ENCODE measurements at regions not wholly inside any gene's neighbourhood (a gene's known extent, or its start where the extent isn't known, plus 50 kb on each side); places are given as distances from the start of the nearest gene placed in this dataset.
"Not testable (repeated sequence)": the region's sequence is repeated elsewhere in the genome, so short reads cannot be mapped to it uniquely, and the experiment has no call there.

DNA sequence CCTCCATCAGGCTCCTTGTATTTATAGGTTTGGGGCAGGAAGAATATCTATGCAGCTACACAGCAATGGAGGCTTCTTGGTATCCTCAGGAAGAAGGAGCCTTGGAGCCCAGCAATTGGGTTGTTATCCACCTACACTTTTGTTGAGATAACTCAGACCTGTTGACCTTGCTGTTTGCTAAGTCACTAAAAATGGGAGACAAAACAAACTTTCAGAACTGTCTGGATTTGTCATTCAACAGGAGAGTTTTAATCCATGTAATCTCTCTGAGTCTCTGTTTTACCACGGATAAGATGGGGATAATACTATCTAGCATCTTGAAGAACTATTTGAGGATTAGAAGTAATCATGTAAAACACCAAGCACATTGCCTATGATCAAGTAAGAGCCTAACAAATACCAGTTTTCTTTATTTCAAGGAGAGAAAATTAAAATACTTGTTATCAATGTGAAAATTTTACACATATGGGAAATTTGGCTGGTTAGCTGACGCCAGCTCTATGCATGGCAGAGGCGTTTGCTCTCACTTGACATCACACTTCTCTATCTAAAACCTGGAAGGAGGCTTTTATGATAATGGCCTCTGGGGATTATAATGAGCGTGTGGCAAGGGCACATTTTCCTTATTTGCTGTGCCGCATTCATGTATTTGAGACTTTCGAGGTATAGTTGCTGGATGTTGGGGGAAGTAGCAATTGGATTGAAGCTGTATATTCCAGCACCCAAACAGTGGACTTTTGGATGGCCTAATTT is 215.6 kb downstream of the PDCD6IP start:
- no peak for FAIRE-seq

DNA sequence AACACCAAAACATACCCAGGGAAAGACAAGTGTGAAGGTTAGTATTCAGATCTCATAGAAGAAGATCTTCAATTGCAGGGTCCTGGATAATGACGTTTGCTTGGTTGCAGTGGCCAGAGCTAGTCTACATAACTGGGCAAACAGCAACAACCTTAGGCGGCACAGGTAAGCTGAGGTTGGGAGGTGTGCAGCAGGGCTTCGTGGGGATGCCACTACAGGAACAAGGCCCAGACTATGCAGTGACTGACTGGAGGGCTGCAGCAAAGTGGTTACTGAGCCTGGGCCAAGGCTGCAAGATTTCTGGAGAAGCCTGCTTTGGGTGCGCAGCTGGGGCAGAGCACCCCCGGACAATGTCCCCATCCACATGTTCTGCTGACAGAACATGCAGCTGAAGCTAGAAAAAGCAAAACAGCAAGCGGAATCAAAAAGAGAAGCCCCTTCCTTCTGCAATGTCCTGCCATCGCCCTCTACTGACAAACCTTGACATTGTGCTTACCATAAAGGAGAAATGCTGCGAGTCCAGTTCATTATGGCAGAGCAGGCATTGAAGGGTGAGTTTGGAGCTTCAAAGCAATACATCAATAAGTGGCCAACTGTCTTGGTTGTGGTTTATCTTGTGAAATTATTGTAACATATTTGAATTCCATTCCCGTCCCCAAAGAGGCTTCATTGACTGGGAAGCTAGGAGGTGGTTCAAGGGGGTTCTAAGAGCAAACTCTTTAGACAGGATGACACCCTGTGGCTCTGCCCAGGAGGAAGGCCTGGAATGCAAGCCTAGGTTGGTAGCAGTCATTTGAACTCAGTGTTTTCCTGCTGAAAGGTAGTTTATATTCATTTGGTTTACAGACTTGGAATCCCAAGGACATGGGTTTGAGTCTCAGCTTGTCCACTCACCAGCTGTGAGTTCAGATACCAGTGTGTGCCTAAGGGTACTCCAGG is 217.0 kb downstream of the PDCD6IP start:
- no peak for FAIRE-seq

DNA sequence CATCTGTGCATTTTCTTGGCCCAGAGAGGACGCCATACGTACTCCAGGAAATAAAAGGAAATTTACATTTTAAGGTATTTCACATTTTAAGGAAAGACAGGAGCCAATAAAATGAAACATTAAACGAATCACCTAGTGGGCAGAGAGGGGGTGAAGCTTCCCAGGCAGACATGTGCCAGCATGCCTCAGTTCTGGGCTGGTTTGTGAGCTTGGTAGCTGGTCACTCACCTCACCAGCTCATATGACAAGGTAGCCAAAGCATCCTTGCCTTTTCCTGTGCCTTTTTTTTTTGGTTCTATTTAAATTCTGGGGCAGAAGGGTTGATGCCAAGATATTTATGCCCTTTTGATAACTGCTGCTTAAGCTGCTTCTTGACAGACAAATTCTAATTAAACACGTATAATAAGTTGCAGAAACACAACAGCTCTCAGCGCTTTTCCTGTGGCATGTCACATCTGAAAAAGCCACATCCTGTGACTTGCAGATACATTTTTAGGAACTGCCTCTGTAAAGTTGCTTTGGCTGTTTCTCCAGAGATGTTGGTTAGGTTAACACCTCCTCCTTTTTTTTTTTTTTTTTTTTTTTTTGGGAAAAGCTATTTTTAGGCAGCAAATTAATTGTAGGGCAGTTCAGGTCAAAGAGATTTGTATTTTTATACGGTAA is 218.6 kb downstream of the PDCD6IP start:
- FAIRE-seq, result no peak

DNA sequence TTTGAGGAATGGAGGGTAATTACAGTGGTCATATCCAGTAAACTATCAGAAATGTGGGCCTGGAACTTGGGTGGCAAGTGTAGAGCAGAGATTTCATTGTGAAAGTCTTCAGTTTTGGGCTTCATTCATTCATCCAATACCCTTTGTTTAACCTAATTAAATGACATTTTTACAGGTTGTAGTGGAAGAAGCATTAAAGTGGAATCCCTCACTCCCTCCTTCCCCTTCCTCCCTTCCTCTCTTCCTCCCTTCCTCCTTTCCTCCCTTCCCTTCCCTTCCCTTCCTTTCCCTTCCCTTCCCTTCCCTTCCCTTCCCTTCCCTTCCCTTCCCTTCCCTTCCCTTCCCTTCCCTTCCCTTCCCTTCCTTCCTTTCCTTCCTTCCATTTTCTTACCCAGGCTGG is 219.3 kb downstream of the PDCD6IP start:
- no peak for FAIRE-seq

DNA sequence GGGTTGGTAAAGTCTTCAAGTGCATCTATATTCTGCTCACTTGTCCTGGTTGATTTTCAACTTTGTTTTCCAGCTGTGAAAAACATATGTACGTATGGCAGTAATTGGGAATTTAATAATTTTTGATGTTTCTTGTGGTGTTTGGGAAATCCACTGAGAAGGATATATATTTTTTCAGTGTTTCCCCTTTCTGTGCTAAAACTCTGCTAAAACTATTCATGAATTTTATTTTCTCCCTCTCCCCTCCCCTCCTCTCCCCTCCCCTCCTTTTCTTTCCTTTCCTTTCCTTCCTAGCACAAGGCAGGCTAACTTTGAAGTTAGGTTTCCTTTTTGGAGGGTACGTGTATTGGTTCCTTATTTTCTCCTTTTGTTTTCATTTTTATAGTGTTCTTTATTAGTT is 220.7 kb downstream of the PDCD6IP start:
- no peak for FAIRE-seq

DNA sequence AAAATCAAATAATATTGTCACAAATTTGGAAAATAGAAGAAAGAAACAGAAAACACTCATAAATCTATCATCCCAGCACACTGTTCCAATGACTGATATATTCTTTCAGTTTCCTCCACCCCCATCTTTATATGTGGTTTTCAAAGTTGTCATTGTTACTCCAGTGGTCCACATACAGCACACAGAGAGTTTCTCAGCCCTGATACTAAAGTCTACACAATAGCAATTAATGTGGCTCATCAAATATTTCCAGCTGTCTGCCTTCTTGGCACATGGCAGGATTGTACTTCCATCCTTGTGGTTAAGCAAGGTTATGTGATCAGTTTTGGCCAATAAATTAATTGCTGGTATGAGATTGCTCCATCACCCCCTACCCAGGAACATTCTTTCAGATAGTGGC is 221.7 kb downstream of the PDCD6IP start:
- no peak for FAIRE-seq

DNA sequence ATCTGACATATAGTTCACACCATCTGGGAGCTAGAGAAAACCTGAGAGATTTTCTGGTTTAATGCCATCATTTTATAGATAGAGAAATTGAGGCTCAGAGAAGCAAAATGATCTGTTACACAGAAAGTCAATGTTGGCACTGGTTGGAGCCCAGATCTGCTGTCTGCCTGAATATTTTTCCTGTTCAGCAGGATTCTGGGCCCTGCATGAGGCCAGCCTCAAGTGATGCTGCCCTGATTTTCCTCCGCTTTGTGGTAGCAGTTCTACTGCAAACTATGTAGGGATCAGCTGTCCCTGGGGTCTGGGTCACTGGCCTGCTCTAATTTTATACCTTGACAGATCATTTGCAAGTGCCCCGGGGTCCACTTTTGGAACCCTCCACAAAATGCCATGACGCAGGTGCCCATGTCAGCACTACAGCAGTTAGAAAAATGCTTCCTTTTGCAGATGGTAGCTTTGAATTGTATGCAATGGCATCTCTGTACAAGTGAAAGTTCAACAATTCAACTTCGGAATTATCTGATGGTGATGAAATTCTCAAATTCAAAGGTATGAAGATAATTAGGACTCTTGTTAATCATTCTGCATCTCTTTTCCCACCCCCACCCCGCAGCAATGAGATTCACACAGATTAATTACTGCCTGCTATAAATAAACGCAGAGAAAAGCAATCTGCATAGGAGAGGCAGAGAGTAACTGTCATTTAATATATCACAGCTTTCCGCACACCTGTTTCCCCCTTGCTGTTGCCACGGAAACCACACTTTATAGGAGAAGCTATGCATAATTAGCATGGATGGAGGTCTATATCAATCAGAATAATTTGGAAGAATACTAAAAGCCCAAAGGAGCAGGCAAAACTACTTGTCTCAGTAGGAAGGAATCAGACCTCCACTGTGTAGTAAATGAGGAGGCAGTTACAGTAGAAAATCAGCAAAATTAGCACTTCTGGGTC is 222.6 kb downstream of the PDCD6IP start:
- no peak for FAIRE-seq

DNA sequence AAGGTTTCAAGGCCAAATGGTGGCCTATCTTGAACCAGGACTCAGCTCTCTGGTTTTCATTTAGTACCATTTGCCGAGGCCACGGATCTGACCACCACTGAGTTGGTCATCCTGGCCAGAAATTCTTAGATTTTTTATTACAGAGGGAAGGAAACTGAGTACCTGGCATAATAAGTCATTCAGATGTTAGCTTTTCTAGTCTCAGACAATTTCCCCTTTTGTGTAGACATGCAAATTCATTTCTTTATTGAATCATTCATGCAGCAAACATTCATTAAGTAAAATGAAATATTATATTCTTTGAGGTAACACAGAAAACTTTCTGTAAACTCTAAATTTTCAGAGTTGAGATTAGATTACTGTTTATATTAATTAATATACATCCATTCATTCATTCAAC is 223.7 kb downstream of the PDCD6IP start:
- no peak for FAIRE-seq

DNA sequence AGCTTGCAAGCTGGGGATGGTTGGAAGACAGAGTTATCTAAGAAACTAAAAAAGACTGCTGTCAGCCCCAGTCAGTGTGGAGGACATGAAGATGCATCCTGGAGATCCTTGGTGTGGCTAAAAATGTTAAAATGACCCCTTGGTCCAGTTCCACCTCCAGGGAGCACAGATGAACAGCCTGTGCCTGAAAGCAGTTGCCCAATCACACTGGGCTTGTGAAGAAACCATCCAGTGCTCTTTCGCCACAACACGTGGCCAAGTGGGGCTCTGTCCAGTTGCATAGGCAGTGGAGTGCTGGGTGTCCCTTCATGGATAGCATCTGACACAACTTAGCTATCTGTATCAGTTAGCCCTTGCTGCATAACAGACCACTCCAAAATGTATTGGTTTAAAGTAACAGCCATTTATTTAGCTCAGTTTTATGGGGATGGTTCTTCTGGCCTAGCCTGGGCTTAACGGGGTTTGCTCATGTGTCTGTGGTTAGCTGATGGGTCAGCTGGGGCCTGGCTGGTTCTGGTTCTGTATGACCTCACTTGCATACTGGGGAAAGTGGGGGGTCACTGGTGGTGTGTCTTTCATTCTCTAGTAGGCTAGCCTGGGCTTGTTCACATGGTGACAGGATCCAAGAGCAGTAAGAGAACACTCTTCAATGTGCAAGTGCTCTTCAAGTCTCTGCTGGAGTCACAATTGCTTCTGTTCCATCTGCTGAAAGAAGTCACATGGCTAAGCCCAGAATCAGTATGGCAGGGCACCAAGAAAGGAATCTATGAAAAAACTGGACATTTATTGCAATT is 226.2 kb downstream of the PDCD6IP start:
- FAIRE-seq, result no peak

DNA sequence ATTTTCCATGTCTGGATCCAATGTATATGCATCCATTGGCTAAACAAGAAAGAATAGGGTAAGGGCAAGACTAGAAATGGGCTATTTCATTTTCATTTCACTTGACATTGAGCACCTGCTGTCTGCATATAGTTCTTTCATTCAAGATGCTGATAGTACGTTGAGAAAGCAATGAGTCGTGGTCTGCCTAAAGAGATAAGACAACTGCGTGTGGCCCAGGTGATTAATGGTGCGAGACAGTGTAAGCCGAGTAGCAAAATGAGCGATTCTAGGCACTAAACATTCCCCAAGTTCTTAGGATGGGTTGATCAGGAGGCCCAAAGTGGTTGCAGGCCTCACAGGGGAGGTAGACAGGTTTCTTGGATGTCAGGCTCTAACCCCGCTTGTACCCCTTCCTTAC is 235.4 kb downstream of the PDCD6IP start:
- no peak for FAIRE-seq

DNA sequence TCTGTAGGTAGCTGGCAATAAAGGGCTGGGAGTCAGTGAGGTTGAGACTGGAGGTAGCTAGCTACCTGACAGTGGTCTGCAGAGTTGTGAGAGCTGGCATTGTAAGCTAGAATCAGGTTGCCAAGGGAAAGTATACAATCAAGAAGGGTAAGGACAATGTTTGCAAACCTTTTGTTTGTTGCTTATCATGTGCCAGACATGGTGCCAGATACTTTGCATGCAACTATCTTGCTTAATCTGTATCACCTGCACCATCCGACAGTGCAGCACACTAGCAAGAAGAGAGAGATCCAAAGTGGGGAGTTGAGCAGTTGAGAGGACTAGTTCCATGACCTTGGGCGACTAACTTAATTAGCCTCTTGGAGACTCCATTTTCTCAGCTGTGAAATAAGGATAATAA is 236.4 kb downstream of the PDCD6IP start:
- no peak for FAIRE-seq

DNA sequence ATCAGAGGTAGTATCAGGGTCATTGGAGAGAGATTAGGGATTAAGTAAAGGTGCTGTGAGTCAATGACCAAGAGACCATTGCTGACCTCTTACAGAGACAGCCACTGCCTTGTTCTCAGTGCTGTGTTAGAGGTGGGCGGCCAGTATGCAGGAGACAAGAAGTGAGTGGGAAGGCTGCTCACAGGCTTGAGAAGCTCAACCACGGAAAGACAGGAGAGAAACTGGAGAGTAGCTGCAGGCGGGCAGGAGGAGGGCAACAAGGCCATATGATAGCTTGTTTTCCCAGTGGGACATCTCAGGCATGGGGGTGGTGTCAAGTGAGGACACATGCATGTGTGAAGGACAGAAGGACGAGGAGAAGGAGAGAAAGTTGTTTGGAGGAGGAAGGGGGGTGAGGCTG is 237.3 kb downstream of the PDCD6IP start:
- no peak for FAIRE-seq

DNA sequence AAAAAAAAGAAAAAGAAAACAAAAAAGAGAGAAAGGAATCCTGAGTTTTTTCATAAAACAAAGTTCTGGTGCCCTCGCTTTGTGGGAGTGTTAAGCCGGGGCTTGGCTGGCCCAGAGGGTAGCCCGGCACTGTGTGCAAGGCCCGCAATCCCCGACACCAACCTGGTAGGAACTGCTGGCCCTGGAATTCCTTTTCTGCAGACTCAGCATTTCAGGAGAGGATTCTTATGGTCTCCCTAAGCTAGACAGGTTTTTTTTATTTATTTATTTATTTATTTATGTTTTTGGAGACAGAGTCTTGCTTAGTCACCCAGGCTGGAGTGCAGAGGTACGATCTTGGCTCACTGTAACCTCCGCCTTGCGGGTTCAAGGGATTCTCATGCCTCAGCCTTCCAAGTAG is 238.8 kb downstream of the PDCD6IP start:
- FAIRE-seq, result no peak

DNA sequence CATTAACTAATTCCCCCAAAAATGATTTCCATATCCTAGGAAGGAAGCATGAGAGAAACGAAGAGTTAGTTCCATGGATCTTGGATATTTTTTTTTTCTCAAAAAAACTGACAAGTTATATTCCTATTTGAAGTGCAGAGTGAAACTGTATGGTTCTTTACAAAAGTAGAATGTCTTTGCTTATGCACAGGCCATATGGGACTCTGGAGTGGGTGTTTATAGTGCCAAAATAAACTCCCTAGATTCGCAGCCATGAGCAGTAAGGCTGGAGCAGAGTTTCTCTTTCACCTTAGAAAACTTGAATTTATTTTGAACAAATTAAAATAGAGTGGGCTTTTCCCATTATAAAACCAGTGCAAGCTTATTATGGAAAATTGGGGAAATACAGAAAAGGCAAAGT is 239.7 kb downstream of the PDCD6IP start:
- FAIRE-seq, result no peak

DNA sequence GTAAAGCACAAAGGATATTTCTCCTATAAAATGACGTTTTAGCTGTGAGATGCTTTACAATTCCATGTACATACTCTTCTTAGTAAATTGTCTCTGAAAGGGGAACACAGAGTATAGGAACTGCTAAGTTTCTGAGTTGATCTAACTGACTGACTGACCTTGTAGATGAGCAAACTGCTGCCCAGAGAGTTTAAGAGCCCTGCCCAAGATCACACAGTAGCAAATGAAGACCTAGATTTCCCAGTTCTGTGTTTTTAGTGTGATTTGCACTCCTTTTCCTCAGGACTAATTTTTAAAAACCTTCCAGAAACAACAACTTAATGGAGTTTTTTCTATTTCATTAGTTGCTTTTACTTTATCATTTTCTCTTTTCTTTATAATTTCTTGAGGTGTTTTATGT is 247.7 kb downstream of the PDCD6IP start:
- FAIRE-seq, result no peak

DNA sequence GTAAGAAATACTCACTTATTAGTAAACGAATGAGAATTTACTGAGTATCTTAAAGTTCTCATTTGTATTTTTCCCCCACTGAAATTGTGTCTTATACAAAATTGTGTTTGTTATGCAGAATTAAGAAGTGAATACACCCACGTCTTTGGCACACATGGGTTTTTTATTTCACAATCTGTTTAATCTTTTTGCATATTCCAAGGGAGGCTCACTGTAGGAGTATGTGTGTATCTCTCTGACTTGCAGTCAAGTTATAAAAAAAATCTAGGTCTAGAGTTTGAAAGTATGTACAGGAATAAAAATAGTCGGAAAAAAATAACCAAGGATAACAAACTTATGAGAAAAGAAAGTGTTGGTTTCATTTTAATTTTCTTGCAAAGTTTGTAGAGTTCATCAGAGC is 255.2 kb downstream of the PDCD6IP start:
- no peak for FAIRE-seq

DNA sequence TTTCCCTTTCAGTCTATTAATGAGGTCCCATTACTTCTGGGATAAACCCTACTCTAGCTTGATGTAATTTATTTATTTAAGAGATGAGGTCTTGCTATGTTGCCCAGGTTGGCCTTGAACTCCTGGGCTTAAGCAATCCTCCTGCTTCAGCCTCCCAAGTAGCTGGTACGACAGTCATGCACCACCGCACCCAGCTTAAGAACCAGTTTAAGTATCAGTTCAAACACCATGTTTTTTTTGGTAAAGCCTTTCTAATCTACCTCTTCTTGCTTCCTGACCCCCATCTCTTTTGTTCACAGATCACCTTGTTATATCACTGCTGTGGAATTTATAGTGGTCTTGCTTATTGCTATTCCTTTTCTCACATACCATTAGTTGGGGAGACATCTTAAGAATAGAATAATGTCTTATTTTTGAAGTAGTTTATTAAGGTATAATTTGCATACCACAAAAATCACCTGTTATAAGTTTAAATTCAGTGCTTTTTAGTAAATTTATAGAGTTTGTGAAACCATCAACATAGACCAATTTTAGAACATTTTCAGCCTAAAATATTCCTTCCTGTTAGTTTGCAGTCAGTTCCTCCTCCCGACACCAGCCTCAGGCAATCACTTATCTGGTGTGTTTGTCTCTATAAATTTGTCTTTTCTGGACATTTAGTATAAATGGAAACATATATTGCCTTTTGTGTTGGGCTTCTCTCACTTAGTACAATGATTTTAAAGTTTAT is 257.9 kb downstream of the PDCD6IP start:
- FAIRE-seq, result no peak

DNA sequence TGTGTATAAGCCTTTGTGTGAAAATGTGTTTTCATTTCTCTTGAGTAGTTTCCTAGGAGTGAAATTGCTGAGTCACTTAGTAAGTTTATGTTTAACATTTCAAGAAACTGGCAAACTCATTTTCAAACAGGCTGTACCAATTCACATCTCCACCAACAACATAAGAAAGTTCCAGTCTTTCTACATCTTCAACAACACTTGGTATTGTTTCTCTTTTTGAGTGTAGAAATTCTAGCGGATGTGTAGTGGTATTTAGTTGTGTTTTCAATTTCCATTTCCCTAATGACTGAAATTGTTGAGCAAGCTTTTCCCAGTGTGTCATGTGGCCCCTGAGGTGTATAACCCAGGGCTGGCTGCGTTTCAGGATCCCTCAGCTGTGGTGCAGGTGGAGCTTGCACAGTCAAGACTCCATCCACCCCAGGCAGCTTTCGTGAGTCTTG is 258.5 kb downstream of the PDCD6IP start:
- no peak for FAIRE-seq

DNA sequence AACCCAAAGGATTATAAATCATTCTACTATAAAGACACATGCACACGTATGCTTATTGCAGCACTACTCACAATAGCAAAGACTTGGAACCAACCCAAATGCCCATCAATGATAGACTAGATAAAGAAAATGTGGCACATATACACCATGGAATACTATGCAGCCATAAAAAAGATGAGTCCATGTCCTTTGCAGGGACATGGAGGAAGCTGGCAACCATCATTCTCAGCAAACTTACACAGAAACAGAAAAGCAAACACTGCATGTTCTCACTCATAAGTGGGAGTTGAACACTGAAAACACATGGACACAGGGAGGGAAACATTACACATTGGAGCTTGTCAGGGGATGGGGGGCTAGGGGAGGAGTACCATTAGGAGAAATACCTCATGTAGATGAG is 262.6 kb downstream of the PDCD6IP start:
- not testable (repeated sequence) for FAIRE-seq

DNA sequence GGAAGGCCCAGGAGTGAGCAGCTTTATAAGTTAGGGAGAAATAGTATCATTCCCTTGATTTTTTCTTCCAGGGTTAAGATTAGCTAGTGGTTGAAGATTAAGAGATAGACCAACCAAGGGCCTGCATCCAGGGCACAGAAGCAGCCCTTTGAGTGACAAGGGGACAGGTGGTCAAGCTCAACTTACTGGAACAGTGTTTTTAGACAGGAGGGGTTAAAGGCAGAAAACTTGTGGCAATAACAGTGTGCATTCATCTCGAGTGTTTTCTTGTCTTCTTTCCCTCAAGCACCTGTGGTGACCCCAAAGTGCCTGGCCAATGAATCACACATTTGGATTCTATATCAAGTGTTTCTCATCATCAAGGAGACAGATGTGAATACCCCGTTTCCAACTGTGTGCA is 267.5 kb downstream of the PDCD6IP start:
- FAIRE-seq, result no peak

DNA sequence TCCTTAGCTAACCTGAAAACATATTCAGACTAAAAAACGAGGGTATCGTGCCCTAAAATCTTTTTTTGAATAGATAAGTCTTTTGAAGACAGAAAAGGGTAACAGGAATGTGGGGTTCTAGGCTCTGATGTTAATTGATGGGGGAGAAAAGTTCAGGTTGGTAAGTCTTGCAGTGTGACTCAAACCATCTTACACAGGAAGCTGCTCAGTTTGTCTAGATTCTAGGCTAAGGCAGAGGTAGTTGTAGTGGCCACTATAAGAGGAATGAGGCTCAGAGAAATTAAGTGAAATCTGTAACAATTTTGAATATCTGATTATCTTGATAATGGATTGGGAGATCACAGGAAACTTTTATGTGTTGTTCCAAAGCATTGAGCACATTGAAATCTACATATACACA is 267.9 kb downstream of the PDCD6IP start:
- no peak for FAIRE-seq

Data from endometrium (tissue), 2 donors.